ENCODE measurements at regions not wholly inside any gene's neighbourhood (a gene's known extent, or its start where the extent isn't known, plus 50 kb on each side); places are given as distances from the start of the nearest gene placed in this dataset.

GRCh38 chrX:82292803-82293202, 1090.9 kb downstream of the SH3BGRL start:
- no peak for DNase-seq (ENCODE audit: extremely low spot score, unreplicated experiment)
- H3K4me3 Mint-ChIP-seq (ENCODE audit: unreplicated experiment) = no peak overlapping the region
- no peaks in the 10 kb centered on the region for H3K27me3 Mint-ChIP-seq (ENCODE audit: unreplicated experiment)
- no peaks in the 10 kb centered on the region for H3K36me3 Mint-ChIP-seq (ENCODE audit: unreplicated experiment)
- H3K27ac Mint-ChIP-seq (ENCODE audit: unreplicated experiment) = no peak overlapping the region
- peaks cover 34% of the 10 kb centered on the region for H3K9me3 Mint-ChIP-seq (ENCODE audit: unreplicated experiment)
- no peak for TF ChIP-seq CTCF (IDR thresholded peaks at IDR 0.05)
- no peaks in the 10 kb centered on the region for H3K4me1 Mint-ChIP-seq (ENCODE audit: unreplicated experiment)

GRCh38 chrX:82320569-82320968, 1118.7 kb downstream of the SH3BGRL start:
- no peaks in the 10 kb centered on the region for H3K36me3 Mint-ChIP-seq (ENCODE audit: unreplicated experiment)

GRCh38 chrX:82333575-82333974, 1131.7 kb downstream of the SH3BGRL start:
- no peaks in the 10 kb centered on the region for H3K4me1 Mint-ChIP-seq (ENCODE audit: unreplicated experiment)
- TF ChIP-seq CTCF (IDR thresholded peaks at IDR 0.05) = no peak
- no peak overlapping the region for H3K27ac Mint-ChIP-seq (ENCODE audit: unreplicated experiment)
- no peaks in the 10 kb centered on the region for H3K36me3 Mint-ChIP-seq (ENCODE audit: unreplicated experiment)
- H3K9me3 Mint-ChIP-seq (ENCODE audit: unreplicated experiment) = peaks cover 40% of the 10 kb centered on the region
- H3K27me3 Mint-ChIP-seq (ENCODE audit: unreplicated experiment) = no peaks in the 10 kb centered on the region
- DNase-seq (ENCODE audit: extremely low spot score, unreplicated experiment) = no peak
- H3K4me3 Mint-ChIP-seq (ENCODE audit: unreplicated experiment) = no peak overlapping the region

More at GRCh38 chrX:82320569-82320968, 1118.7 kb downstream of the SH3BGRL start:
- no peak for DNase-seq (ENCODE audit: extremely low spot score, unreplicated experiment)
- Mint-ChIP-seq H3K27ac (ENCODE audit: unreplicated experiment) (no peak overlapping the region), H3K9me3 (ENCODE audit: unreplicated experiment) (peaks cover 46% of the 10 kb centered on the region), H3K4me3 (ENCODE audit: unreplicated experiment) (no peak overlapping the region), H3K4me1 (ENCODE audit: unreplicated experiment) (no peaks in the 10 kb centered on the region), H3K27me3 (ENCODE audit: unreplicated experiment) (no peaks in the 10 kb centered on the region)
- TF ChIP-seq CTCF (IDR thresholded peaks at IDR 0.05) = no peak

GRCh38 chrX:82335772-82336171, 1133.9 kb downstream of the SH3BGRL start:
- no peak overlapping the region for H3K27ac Mint-ChIP-seq (ENCODE audit: unreplicated experiment)

GRCh38 chrX:82342531-82342930, 1140.6 kb downstream of the SH3BGRL start:
- no peaks in the 10 kb centered on the region for H3K27me3 Mint-ChIP-seq (ENCODE audit: unreplicated experiment)
- H3K4me1 Mint-ChIP-seq (ENCODE audit: unreplicated experiment) = no peaks in the 10 kb centered on the region
- no peak overlapping the region for H3K27ac Mint-ChIP-seq (ENCODE audit: unreplicated experiment)
- H3K9me3 Mint-ChIP-seq (ENCODE audit: unreplicated experiment) = peaks cover 30% of the 10 kb centered on the region
- H3K36me3 Mint-ChIP-seq (ENCODE audit: unreplicated experiment) = no peaks in the 10 kb centered on the region
- DNase-seq (ENCODE audit: extremely low spot score, unreplicated experiment) = no peak
- TF ChIP-seq CTCF (IDR thresholded peaks at IDR 0.05) = no peak
- no peak overlapping the region for H3K4me3 Mint-ChIP-seq (ENCODE audit: unreplicated experiment)

More at GRCh38 chrX:82335772-82336171, 1133.9 kb downstream of the SH3BGRL start:
- DNase-seq (ENCODE audit: extremely low spot score, unreplicated experiment) = no peak
- H3K4me1 Mint-ChIP-seq (ENCODE audit: unreplicated experiment) = no peaks in the 10 kb centered on the region
- no peaks in the 10 kb centered on the region for H3K27me3 Mint-ChIP-seq (ENCODE audit: unreplicated experiment)
- H3K36me3 Mint-ChIP-seq (ENCODE audit: unreplicated experiment) = no peaks in the 10 kb centered on the region
- no peak for TF ChIP-seq CTCF (IDR thresholded peaks at IDR 0.05)
- peaks cover 38% of the 10 kb centered on the region for H3K9me3 Mint-ChIP-seq (ENCODE audit: unreplicated experiment)
- no peak overlapping the region for H3K4me3 Mint-ChIP-seq (ENCODE audit: unreplicated experiment)

All from osteocyte (in vitro differentiated cells).